Uterus (tissue), 2 donors: ENCODE measurements at regions not wholly inside any gene's neighbourhood (a gene's known extent, or its start where the extent isn't known, plus 50 kb on each side); places are given as distances from the start of the nearest gene placed in this dataset.

Experiments
- CTCF ChIP-seq, 4 experiments: fragments of 200-600 bp in 2 of 4; fragments of 450-650 bp in 2 of 4; sonication (generic) in 2 of 4; IDR thresholded peaks; one replicate each; pipeline ENCODE4 v1.5.1; 2016 to 2019; ENCODE audit warnings: antibody characterized with exemption in 4 of 4, mild to moderate bottlenecking in 2 of 4, moderate library complexity in 1 of 4
- POLR2A ChIP-seq, 2 donors: fragments of 450-650 bp; IDR thresholded peaks; one replicate each; pipeline ENCODE4 v1.6.1; 2016; ENCODE audit warnings: antibody characterized with exemption in 2 of 2, mild to moderate bottlenecking in 1 of 2, moderate library complexity in 1 of 2

GRCh38 chr17:6205525-6205924 is 135.3 kb downstream of the WSCD1 start:
- TF ChIP-seq POLR2A (IDR thresholded peaks at IDR 0.05) (no peak), CTCF (IDR thresholded peaks at IDR 0.05) (no peak)
